ENCODE measurements at regions not wholly inside any gene's neighbourhood (a gene's known extent, or its start where the extent isn't known, plus 50 kb on each side); places are given as distances from the start of the nearest gene placed in this dataset.

GRCh38 chr14:89621791-89622638 is 205.0 kb upstream of the FOXN3 start:
- Histone ChIP-seq H3K4me1 (ENCODE audit: control insufficient read depth, low read depth, low read length) (peaks cover 27% of the 10 kb centered on the region), H3K9me3 (ENCODE audit: control insufficient read depth, low read depth, low read length) (no peaks in the 10 kb centered on the region), H3K36me3 (ENCODE audit: control insufficient read depth, low read depth, low read length) (no peaks in the 10 kb centered on the region), H3K9ac (ENCODE audit: low read length) (no peak overlapping the region), H3K4me3 (ENCODE audit: low read length) (no peak overlapping the region), H3K27me3 (ENCODE audit: control insufficient read depth, insufficient read depth, low read length) (no peaks in the 10 kb centered on the region), H3K27ac (ENCODE audit: low read length) (no peak overlapping the region)

DNA sequence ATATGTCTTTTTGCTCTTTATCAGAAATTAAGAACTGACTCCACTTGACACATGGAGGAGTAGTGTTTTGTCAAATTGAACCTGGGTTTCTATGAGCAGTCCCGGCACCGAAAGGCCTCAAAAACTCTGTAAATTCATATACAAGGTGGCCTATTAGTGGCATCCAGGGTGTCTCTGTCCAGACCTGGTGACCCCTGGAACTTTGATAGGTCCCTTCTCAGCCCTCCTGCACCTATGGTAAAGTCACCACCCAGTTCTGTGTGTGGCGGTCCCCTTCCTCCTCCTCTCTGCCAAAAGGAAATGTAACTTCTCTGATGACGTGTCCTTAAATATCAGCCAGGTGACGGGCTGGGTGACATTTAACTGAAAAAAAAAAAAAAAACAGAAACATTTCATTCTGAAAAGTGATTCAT is 204.0 kb upstream of the FOXN3 start:
- Histone ChIP-seq H3K9ac (ENCODE audit: low read length) (no peak overlapping the region), H3K4me3 (ENCODE audit: low read length) (no peak overlapping the region), H3K27me3 (ENCODE audit: control insufficient read depth, insufficient read depth, low read length) (no peaks in the 10 kb centered on the region), H3K27ac (ENCODE audit: low read length) (no peak overlapping the region), H3K9me3 (ENCODE audit: control insufficient read depth, low read depth, low read length) (no peaks in the 10 kb centered on the region), H3K36me3 (ENCODE audit: control insufficient read depth, low read depth, low read length) (no peaks in the 10 kb centered on the region), H3K4me1 (ENCODE audit: control insufficient read depth, low read depth, low read length) (peaks cover 33% of the 10 kb centered on the region)

GRCh38 chr14:89620436-89620835 is 203.4 kb upstream of the FOXN3 start:
- Histone ChIP-seq H3K27me3 (ENCODE audit: control insufficient read depth, insufficient read depth, low read length) (no peaks in the 10 kb centered on the region), H3K4me3 (ENCODE audit: low read length) (no peak overlapping the region), H3K4me1 (ENCODE audit: control insufficient read depth, low read depth, low read length) (peaks cover 39% of the 10 kb centered on the region), H3K9me3 (ENCODE audit: control insufficient read depth, low read depth, low read length) (no peaks in the 10 kb centered on the region), H3K36me3 (ENCODE audit: control insufficient read depth, low read depth, low read length) (no peaks in the 10 kb centered on the region), H3K9ac (ENCODE audit: low read length) (no peak overlapping the region), H3K27ac (ENCODE audit: low read length) (no peak overlapping the region)

GRCh38 chr14:89619596-89619995 is 202.6 kb upstream of the FOXN3 start:
- peaks cover 46% of the 10 kb centered on the region for H3K4me1 ChIP-seq (ENCODE audit: control insufficient read depth, low read depth, low read length)

DNA sequence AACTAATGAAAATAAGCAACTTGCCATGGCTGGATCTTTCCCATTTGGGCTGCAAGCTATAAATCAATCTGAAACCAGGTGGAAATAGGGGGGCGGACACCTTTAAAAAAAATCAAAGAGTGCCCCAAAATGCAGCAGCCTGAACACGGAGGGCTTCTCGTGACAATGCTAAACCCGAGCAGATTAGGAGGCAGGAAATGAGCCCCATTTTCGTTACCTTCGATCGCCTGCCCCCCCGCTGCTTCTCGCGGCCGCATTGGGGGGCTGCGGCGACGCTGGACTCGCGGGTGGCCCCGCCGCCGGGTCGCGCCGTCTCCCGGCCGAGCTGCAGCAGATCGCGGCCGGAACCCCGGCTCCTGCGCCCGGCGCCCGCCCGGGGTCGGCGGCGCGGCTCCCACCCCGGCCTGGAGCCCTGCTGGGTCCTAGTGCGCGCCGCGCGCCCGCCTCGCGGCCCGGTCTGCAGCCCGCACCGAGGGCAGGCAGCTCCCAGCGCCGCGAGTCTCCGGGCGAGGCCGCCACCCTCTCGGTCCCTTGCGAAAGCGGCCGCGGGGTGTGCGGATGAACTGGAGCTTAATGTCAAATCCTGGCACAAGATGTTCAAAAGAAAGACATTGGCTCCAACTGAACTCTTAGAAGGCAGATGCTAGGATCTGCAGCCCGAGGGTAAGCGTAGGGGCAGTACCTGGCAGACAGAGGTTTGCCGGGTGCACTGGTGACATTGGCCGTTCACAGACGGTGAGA is 201.9 kb upstream of the FOXN3 start:
- Histone ChIP-seq H3K27ac (ENCODE audit: low read length) (peak overlapping the region; percentile 50), H3K9ac (ENCODE audit: low read length) (peak overlapping the region; percentile 81), H3K27me3 (ENCODE audit: control insufficient read depth, insufficient read depth, low read length) (no peaks in the 10 kb centered on the region), H3K4me1 (ENCODE audit: control insufficient read depth, low read depth, low read length) (peaks cover 52% of the 10 kb centered on the region), H3K4me3 (ENCODE audit: low read length) (peak overlapping the region; percentile 87), H3K36me3 (ENCODE audit: control insufficient read depth, low read depth, low read length) (no peaks in the 10 kb centered on the region), H3K9me3 (ENCODE audit: control insufficient read depth, low read depth, low read length) (no peaks in the 10 kb centered on the region)

More at GRCh38 chr14:89619596-89619995, 202.6 kb upstream of the FOXN3 start:
- Histone ChIP-seq H3K4me3 (ENCODE audit: low read length) (peak overlapping the region; percentile 87), H3K27ac (ENCODE audit: low read length) (peak overlapping the region; percentile 50), H3K36me3 (ENCODE audit: control insufficient read depth, low read depth, low read length) (no peaks in the 10 kb centered on the region), H3K27me3 (ENCODE audit: control insufficient read depth, insufficient read depth, low read length) (no peaks in the 10 kb centered on the region), H3K9ac (ENCODE audit: low read length) (peak overlapping the region; percentile 81), H3K9me3 (ENCODE audit: control insufficient read depth, low read depth, low read length) (no peaks in the 10 kb centered on the region)

GRCh38 chr14:89618330-89618708 is 201.3 kb upstream of the FOXN3 start:
- Histone ChIP-seq H3K4me3 (ENCODE audit: low read length) (peak overlapping the region; percentile 87), H3K9ac (ENCODE audit: low read length) (peak overlapping the region; percentile 81), H3K36me3 (ENCODE audit: control insufficient read depth, low read depth, low read length) (no peaks in the 10 kb centered on the region), H3K27ac (ENCODE audit: low read length) (peak overlapping the region; percentile 45), H3K27me3 (ENCODE audit: control insufficient read depth, insufficient read depth, low read length) (no peaks in the 10 kb centered on the region), H3K4me1 (ENCODE audit: control insufficient read depth, low read depth, low read length) (peaks cover 59% of the 10 kb centered on the region), H3K9me3 (ENCODE audit: control insufficient read depth, low read depth, low read length) (no peaks in the 10 kb centered on the region)

- H3K27ac ChIP-seq (ENCODE audit: low read length): peak overlapping the region; percentile 45
- H3K9ac ChIP-seq (ENCODE audit: low read length): peak overlapping the region; percentile 81
Observed at GRCh38 chr14:89617481-89618329, 200.7 kb upstream of the FOXN3 start.

GRCh38 chr14:89616852-89617341 is 199.9 kb upstream of the FOXN3 start:
- peaks cover 62% of the 10 kb centered on the region for H3K4me1 ChIP-seq (ENCODE audit: control insufficient read depth, low read depth, low read length)
- no peaks in the 10 kb centered on the region for H3K9me3 ChIP-seq (ENCODE audit: control insufficient read depth, low read depth, low read length)
- H3K27me3 ChIP-seq (ENCODE audit: control insufficient read depth, insufficient read depth, low read length): no peaks in the 10 kb centered on the region
- no peaks in the 10 kb centered on the region for H3K36me3 ChIP-seq (ENCODE audit: control insufficient read depth, low read depth, low read length)
- H3K9ac ChIP-seq (ENCODE audit: low read length): peak overlapping the region; percentile 81
- H3K27ac ChIP-seq (ENCODE audit: low read length): peak overlapping the region; percentile 17
- peak overlapping the region; percentile 87 for H3K4me3 ChIP-seq (ENCODE audit: low read length)

More at GRCh38 chr14:89617481-89618329, 200.7 kb upstream of the FOXN3 start:
- H3K4me1 ChIP-seq (ENCODE audit: control insufficient read depth, low read depth, low read length): peaks cover 62% of the 10 kb centered on the region
- no peaks in the 10 kb centered on the region for H3K9me3 ChIP-seq (ENCODE audit: control insufficient read depth, low read depth, low read length)
- no peaks in the 10 kb centered on the region for H3K36me3 ChIP-seq (ENCODE audit: control insufficient read depth, low read depth, low read length)
- peak overlapping the region; percentile 87 for H3K4me3 ChIP-seq (ENCODE audit: low read length)
- H3K27me3 ChIP-seq (ENCODE audit: control insufficient read depth, insufficient read depth, low read length): no peaks in the 10 kb centered on the region

- Histone ChIP-seq H3K27ac (ENCODE audit: low read length) (peak overlapping the region; percentile 10), H3K9ac (ENCODE audit: low read length) (peak overlapping the region; percentile 81)
Observed at GRCh38 chr14:89616425-89616824, 199.4 kb upstream of the FOXN3 start.

DNA sequence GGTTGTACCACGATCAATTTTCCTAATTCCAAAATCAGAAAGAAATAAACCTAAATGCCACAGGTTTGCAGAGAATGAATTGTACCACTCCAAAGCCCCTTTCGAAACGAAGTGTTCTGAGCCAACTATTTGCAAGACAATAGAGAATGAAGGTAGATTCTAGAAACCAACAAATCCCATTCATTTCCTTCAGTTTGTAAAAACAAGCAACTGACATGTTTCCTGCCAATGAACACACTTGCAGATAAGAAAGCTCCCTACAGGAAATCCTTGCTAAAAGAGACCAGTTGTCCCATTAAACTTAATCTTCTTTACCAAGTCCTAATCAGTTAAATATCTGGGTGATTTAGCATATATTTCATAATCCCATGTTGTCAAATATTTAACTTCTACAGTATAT is 198.4 kb upstream of the FOXN3 start:
- peaks cover 55% of the 10 kb centered on the region for H3K4me1 ChIP-seq (ENCODE audit: control insufficient read depth, low read depth, low read length)
- H3K27ac ChIP-seq (ENCODE audit: low read length): no peak overlapping the region
- peak overlapping the region; percentile 87 for H3K4me3 ChIP-seq (ENCODE audit: low read length)

More at GRCh38 chr14:89616425-89616824, 199.4 kb upstream of the FOXN3 start:
- Histone ChIP-seq H3K36me3 (ENCODE audit: control insufficient read depth, low read depth, low read length) (no peaks in the 10 kb centered on the region), H3K27me3 (ENCODE audit: control insufficient read depth, insufficient read depth, low read length) (no peaks in the 10 kb centered on the region), H3K4me1 (ENCODE audit: control insufficient read depth, low read depth, low read length) (peaks cover 62% of the 10 kb centered on the region), H3K9me3 (ENCODE audit: control insufficient read depth, low read depth, low read length) (no peaks in the 10 kb centered on the region), H3K4me3 (ENCODE audit: low read length) (peak overlapping the region; percentile 87)

More for the DNA sequence above, 198.4 kb upstream of the FOXN3 start:
- Histone ChIP-seq H3K36me3 (ENCODE audit: control insufficient read depth, low read depth, low read length) (no peaks in the 10 kb centered on the region), H3K9me3 (ENCODE audit: control insufficient read depth, low read depth, low read length) (no peaks in the 10 kb centered on the region), H3K27me3 (ENCODE audit: control insufficient read depth, insufficient read depth, low read length) (no peaks in the 10 kb centered on the region), H3K9ac (ENCODE audit: low read length) (peak overlapping the region; percentile 0)
